Omental fat pad (tissue), 3 donors: ENCODE measurements at regions not wholly inside any gene's neighbourhood (a gene's known extent, or its start where the extent isn't known, plus 50 kb on each side); places are given as distances from the start of the nearest gene placed in this dataset.

ENCODE experiments used
- ATAC-seq: fragments of 150-250 bp; one replicate; pipeline ENCODE4 v1.9.1; 2016; ENCODE audit warnings: mild to moderate bottlenecking, moderate library complexity; ENCODE audit not compliant: low FRiP score
- DNase-seq: peaks from one replicate; pipeline ENCODE4 v3.0.0-alpha.2; 2019; ENCODE audit warnings: low spot score
- CTCF ChIP-seq, 3 donors: fragments of 450-650 bp; IDR thresholded peaks; one replicate each; pipeline ENCODE4 v1.5.1; 2016 to 2017; ENCODE audit warnings: antibody characterized with exemption in 3 of 3, mild to moderate bottlenecking in 3 of 3, moderate library complexity in 2 of 3

- TF ChIP-seq CTCF (IDR thresholded peaks at IDR 0.05) = no peak
- ATAC-seq = no peak
These were observed 295.0 kb upstream of the LRRC7 start for GRCh38 chr1:69272684-69273083.

GRCh38 chr1:69278923-69279322 lies 288.8 kb upstream of the LRRC7 start:
- no peak for TF ChIP-seq CTCF (IDR thresholded peaks at IDR 0.05)
- no peak for ATAC-seq
- DNase-seq = no peak

More at GRCh38 chr1:69272684-69273083, 295.0 kb upstream of the LRRC7 start:
- no peak for DNase-seq

GRCh38 chr1:69283516-69283915 lies 284.2 kb upstream of the LRRC7 start:
- TF ChIP-seq CTCF (IDR thresholded peaks at IDR 0.05) = no peak
- no peak for DNase-seq
- no peak for ATAC-seq

- ATAC-seq (no peak), DNase-seq (no peak)
- TF ChIP-seq CTCF (IDR thresholded peaks at IDR 0.05) = no peak
These were observed 283.2 kb upstream of the LRRC7 start for GRCh38 chr1:69284508-69284907.

GRCh38 chr1:69288416-69288815 lies 279.3 kb upstream of the LRRC7 start:
- DNase-seq (no peak), ATAC-seq (no peak)
- TF ChIP-seq CTCF (IDR thresholded peaks at IDR 0.05) = no peak

GRCh38 chr1:69290291-69290690 lies 277.4 kb upstream of the LRRC7 start:
- ATAC-seq = no peak
- TF ChIP-seq CTCF (IDR thresholded peaks at IDR 0.05) = no peak
- DNase-seq = no peak

- DNase-seq = no peak
- no peak for ATAC-seq
- no peak for TF ChIP-seq CTCF (IDR thresholded peaks at IDR 0.05)
These were observed 276.2 kb upstream of the LRRC7 start for GRCh38 chr1:69291541-69291940.
